HepG2 (cell line): ENCODE measurements at regions not wholly inside any gene's neighbourhood (a gene's known extent, or its start where the extent isn't known, plus 50 kb on each side); places are given as distances from the start of the nearest gene placed in this dataset.

Experiments
- CTCF ChIP-seq: sonication (generic); formaldehyde crosslinking; IDR thresholded peaks from 2 replicates; pipeline ENCODE4 v1.5.0; 2020; ENCODE audit warnings: mild to moderate bottlenecking, missing genetic modification reagents, moderate library complexity
- EP300 ChIP-seq, 3 experiments: sonication (generic) in 1 of 3; formaldehyde crosslinking in 1 of 3; IDR thresholded peaks; 2 replicates each; pipeline versions ENCODE4 v1.5.1 to v1.6.1; 2011 to 2020; ENCODE audit warnings: low read depth in 2 of 3, low read length in 2 of 3, borderline replicate concordance in 1 of 3, improper control_type of control experiment in 1 of 3, mild to moderate bottlenecking in 1 of 3, missing genetic modification reagents in 1 of 3, moderate library complexity in 1 of 3
- IRF1 ChIP-seq: sonication (generic); formaldehyde crosslinking; IDR thresholded peaks from 2 replicates; pipeline ENCODE4 v1.4.0; 2020; ENCODE audit warnings: low read depth, mild to moderate bottlenecking, missing genetic modification reagents
- JDP2 ChIP-seq: sonication (generic); formaldehyde crosslinking; IDR thresholded peaks from 2 replicates; pipeline ENCODE4 v1.8.1; 2022; ENCODE audit warnings: missing genetic modification reagents, borderline replicate concordance
- NFYB ChIP-seq: sonication (generic); formaldehyde crosslinking; IDR thresholded peaks from 2 replicates; pipeline ENCODE4 v1.4.0; 2020; ENCODE audit warnings: missing genetic modification reagents
- POLR2A ChIP-seq, 2 experiments: IDR thresholded peaks; 2 replicates each; pipeline ENCODE4 v1.6.1; 2011; ENCODE audit warnings: low read depth in 2 of 2, low read length in 2 of 2, mild to moderate bottlenecking in 1 of 2, moderate library complexity in 1 of 2; ENCODE audit not compliant: insufficient read depth in 1 of 2
- PTBP1 ChIP-seq: fragments of 200-400 bp; formaldehyde crosslinking; IDR thresholded peaks from 2 replicates; pipeline ENCODE4 v1.6.1; 2018; ENCODE audit warnings: low read length, low read depth; ENCODE audit not compliant: poor library complexity, severe bottlenecking
- RELA ChIP-seq: sonication (generic); formaldehyde crosslinking; IDR thresholded peaks from 2 replicates; pipeline ENCODE4 v1.4.0; 2020; ENCODE audit warnings: missing genetic modification reagents
- RFX5 ChIP-seq: IDR thresholded peaks from 2 replicates; pipeline ENCODE4 v1.6.1; 2011; ENCODE audit warnings: low read depth, low read length, improper control_type of control experiment
- ZNF224 ChIP-seq: sonication (generic); formaldehyde crosslinking; IDR thresholded peaks from 2 replicates; pipeline ENCODE4 v1.5.0; 2020; ENCODE audit warnings: mild to moderate bottlenecking, missing genetic modification reagents
- ZNF530 ChIP-seq: sonication (generic); formaldehyde crosslinking; IDR thresholded peaks from 2 replicates; pipeline ENCODE4 v1.5.0; 2020; ENCODE audit warnings: low read depth, mild to moderate bottlenecking, missing genetic modification reagents

DNA sequence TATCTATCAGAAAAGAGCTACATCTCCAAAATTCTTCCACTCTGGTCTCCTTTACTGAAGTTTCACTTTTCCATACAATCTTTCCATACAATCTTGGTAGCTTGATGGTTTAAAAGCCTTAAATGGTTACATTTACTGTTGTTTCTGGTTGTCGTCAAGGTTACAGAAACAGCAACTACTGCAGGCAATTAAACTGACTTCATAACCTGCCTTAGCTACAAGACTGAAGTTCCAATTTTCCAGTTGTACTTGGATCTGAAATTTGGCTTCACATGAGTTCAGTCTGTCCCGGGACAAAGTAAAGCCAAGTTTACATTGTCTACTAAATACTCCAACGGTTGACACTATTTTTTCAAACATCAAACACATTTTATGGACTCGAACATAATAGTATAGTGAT is 326.4 kb downstream of the ANKRD50 start:
- no peak for TF ChIP-seq CTCF (CRISPR knock-in tag)
- TF ChIP-seq PTBP1 = no peak
- no peak for TF ChIP-seq POLR2A (IDR thresholded peaks at IDR 0.05; ENCODE audit: insufficient read depth in 1 of 2, low read depth in 2 of 2, low read length in 2 of 2)
- no peak for TF ChIP-seq NFYB
- no peak for TF ChIP-seq RELA (CRISPR knock-in tag)
- no peak for TF ChIP-seq JDP2 (CRISPR knock-in tag)
- TF ChIP-seq ZNF224 = no peak
- TF ChIP-seq ZNF530 (CRISPR knock-in tag) = no peak
- no peak for TF ChIP-seq IRF1 (CRISPR knock-in tag)
- TF ChIP-seq EP300 (IDR thresholded peaks at IDR 0.05; ENCODE audit: low read depth in 2 of 2, low read length in 2 of 2) = no peak
- TF ChIP-seq EP300 (CRISPR knock-in tag; IDR thresholded peaks at IDR 0.05; ENCODE audit: borderline replicate concordance) = no peak
- TF ChIP-seq RFX5 = no peak
